Suprapubic skin (tissue), 4 donors: ENCODE measurements at regions not wholly inside any gene's neighbourhood (a gene's known extent, or its start where the extent isn't known, plus 50 kb on each side); places are given as distances from the start of the nearest gene placed in this dataset.

ENCODE experiments used
- DNase-seq, 2 donors: peaks; one replicate each; pipeline ENCODE4 v3.0.0-alpha.2; 2019; ENCODE audit warnings: low spot score in 2 of 2
- H3K27ac ChIP-seq: fragments of 200-600 bp; sonication (generic); one replicate; pipeline ENCODE4 v1.5.1; 2019
- H3K27me3 ChIP-seq: fragments of 200-600 bp; sonication (generic); one replicate; pipeline ENCODE4 v1.5.1; 2019
- H3K36me3 ChIP-seq: fragments of 200-600 bp; sonication (generic); one replicate; pipeline ENCODE4 v1.5.1; 2019
- H3K4me1 ChIP-seq: fragments of 200-600 bp; sonication (generic); one replicate; pipeline ENCODE4 v1.5.1; 2019
- H3K4me3 ChIP-seq: fragments of 200-600 bp; sonication (generic); one replicate; pipeline ENCODE4 v1.5.1; 2019; ENCODE audit warnings: mild to moderate bottlenecking
- H3K9me3 ChIP-seq: fragments of 200-600 bp; sonication (generic); one replicate; pipeline ENCODE4 v1.5.1; 2019
- CTCF ChIP-seq, 2 donors: fragments of 200-600 bp in 1 of 2; fragments of 450-650 bp in 1 of 2; sonication (generic) in 1 of 2; IDR thresholded peaks; one replicate each; pipeline ENCODE4 v1.5.1; 2016 to 2019; ENCODE audit warnings: antibody characterized with exemption in 2 of 2, mild to moderate bottlenecking in 1 of 2, moderate library complexity in 1 of 2
- EP300 ChIP-seq: sonication (generic); formaldehyde crosslinking; IDR thresholded peaks from one replicate; pipeline ENCODE4 v1.6.1; 2017; ENCODE audit warnings: antibody characterized with exemption
- POLR2A ChIP-seq, 2 donors: fragments of 450-650 bp; IDR thresholded peaks; one replicate each; pipeline ENCODE4 v1.6.1; 2017; ENCODE audit warnings: antibody characterized with exemption in 2 of 2, mild to moderate bottlenecking in 2 of 2, moderate library complexity in 2 of 2
- POLR2AphosphoS5 ChIP-seq, 3 donors: sonication (generic); formaldehyde crosslinking; IDR thresholded peaks; one replicate each; pipeline ENCODE4 v1.6.1; 2017; ENCODE audit warnings: antibody characterized with exemption in 3 of 3
- WGBS: methylation state at CpG from one replicate; pipeline ENCODE4 v1.1.5; 2018; 5-methylcytosine and 5-hydroxymethylcytosine counted together

GRCh38 chr2:8528863-8529262 lies 153.0 kb upstream of the ID2 start:
- no peaks in the 10 kb centered on the region for H3K9me3 ChIP-seq
- no peak overlapping the region for H3K27ac ChIP-seq
- H3K36me3 ChIP-seq, result no peaks in the 10 kb centered on the region
- no peak for TF ChIP-seq POLR2AphosphoS5 (IDR thresholded peaks at IDR 0.05)
- TF ChIP-seq POLR2A (IDR thresholded peaks at IDR 0.05), result no peak
- TF ChIP-seq EP300, result no peak
- TF ChIP-seq CTCF (IDR thresholded peaks at IDR 0.05), result no peak
- 100% methylated on average over 3 of the region's 3 CpGs for WGBS
- no peaks in the 10 kb centered on the region for H3K27me3 ChIP-seq
- H3K4me1 ChIP-seq, result peaks cover 28% of the 10 kb centered on the region
- no peak for DNase-seq
- no peak overlapping the region for H3K4me3 ChIP-seq

GRCh38 chr2:8529706-8530277 lies 152.1 kb upstream of the ID2 start:
- WGBS, result 96% methylated on average over 6 of the region's 6 CpGs
- TF ChIP-seq POLR2AphosphoS5 (IDR thresholded peaks at IDR 0.05) (no peak), CTCF (IDR thresholded peaks at IDR 0.05) (no peak), POLR2A (IDR thresholded peaks at IDR 0.05) (no peak), EP300 (no peak)
- no peaks in the 10 kb centered on the region for H3K36me3 ChIP-seq
- no peak overlapping the region for H3K27ac ChIP-seq
- no peaks in the 10 kb centered on the region for H3K9me3 ChIP-seq
- no peak overlapping the region for H3K4me3 ChIP-seq
- DNase-seq, result no peak
- H3K4me1 ChIP-seq, result peaks cover 37% of the 10 kb centered on the region
- H3K27me3 ChIP-seq, result no peaks in the 10 kb centered on the region

- H3K4me1 ChIP-seq, result peaks cover 39% of the 10 kb centered on the region
- H3K27ac ChIP-seq, result no peak overlapping the region
- DNase-seq, result no peak
- no peak overlapping the region for H3K4me3 ChIP-seq
- H3K36me3 ChIP-seq, result no peaks in the 10 kb centered on the region
- no peaks in the 10 kb centered on the region for H3K27me3 ChIP-seq
- no peaks in the 10 kb centered on the region for H3K9me3 ChIP-seq
- TF ChIP-seq EP300 (no peak), POLR2A (IDR thresholded peaks at IDR 0.05) (no peak), POLR2AphosphoS5 (IDR thresholded peaks at IDR 0.05) (no peak), CTCF (IDR thresholded peaks at IDR 0.05) (no peak)
- WGBS, result 70% methylated on average over 1 of the region's 1 CpG
Observed at GRCh38 chr2:8531481-8531880, 150.4 kb upstream of the ID2 start.

GRCh38 chr2:8532438-8532837 lies 149.4 kb upstream of the ID2 start:
- Histone ChIP-seq H3K4me3 (no peak overlapping the region), H3K27me3 (no peaks in the 10 kb centered on the region), H3K36me3 (no peaks in the 10 kb centered on the region), H3K27ac (no peak overlapping the region), H3K9me3 (no peaks in the 10 kb centered on the region), H3K4me1 (peaks cover 39% of the 10 kb centered on the region)
- TF ChIP-seq POLR2A (IDR thresholded peaks at IDR 0.05), result no peak
- TF ChIP-seq CTCF (IDR thresholded peaks at IDR 0.05), result no peak
- no peak for TF ChIP-seq POLR2AphosphoS5 (IDR thresholded peaks at IDR 0.05)
- TF ChIP-seq EP300, result no peak
- 90% methylated on average over 5 of the region's 5 CpGs for WGBS
- no peak for DNase-seq

- peak overlapping the region; percentile 44 for H3K27ac ChIP-seq
- H3K4me1 ChIP-seq, result peaks cover 50% of the 10 kb centered on the region
- peak in 1 of 2 donors; percentile 50 for DNase-seq
- H3K4me3 ChIP-seq, result no peak overlapping the region
- H3K27me3 ChIP-seq, result no peaks in the 10 kb centered on the region
- no peaks in the 10 kb centered on the region for H3K9me3 ChIP-seq
- 98% methylated on average over 6 of the region's 8 CpGs for WGBS
- H3K36me3 ChIP-seq, result no peaks in the 10 kb centered on the region
- TF ChIP-seq POLR2A (IDR thresholded peaks at IDR 0.05), result no peak
- TF ChIP-seq CTCF (IDR thresholded peaks at IDR 0.05), result no peak
- TF ChIP-seq EP300, result no peak
Observed at GRCh38 chr2:8533923-8534322, 147.9 kb upstream of the ID2 start.
